Uterus (tissue), 3 donors: ENCODE measurements at regions not wholly inside any gene's neighbourhood (a gene's known extent, or its start where the extent isn't known, plus 50 kb on each side); places are given as distances from the start of the nearest gene placed in this dataset.

ENCODE experiments used
- DNase-seq, 2 donors: peaks; one replicate each; pipeline ENCODE4 v3.0.0-alpha.2; 2019 to 2020
- H3K27ac ChIP-seq, 2 donors: fragments of 200-600 bp; sonication (generic); 1 replicate in 1 of 2; 2 replicates in 1 of 2; pipeline ENCODE4 v1.5.1; 2016 to 2018
- H3K27me3 ChIP-seq, 2 donors: fragments of 200-600 bp; sonication (generic); one replicate each; pipeline ENCODE4 v1.5.1; 2018 to 2019; ENCODE audit warnings: control low read depth in 1 of 2
- H3K36me3 ChIP-seq, 2 donors: fragments of 200-600 bp; sonication (generic); one replicate each; pipeline ENCODE4 v1.5.1; 2019; ENCODE audit warnings: control low read depth in 1 of 2
- H3K4me1 ChIP-seq, 2 donors: fragments of 200-600 bp; sonication (generic); one replicate each; pipeline ENCODE4 v1.5.1; 2018 to 2019; ENCODE audit warnings: control low read depth in 1 of 2
- H3K4me3 ChIP-seq, 2 donors: fragments of 200-600 bp; sonication (generic); 1 replicate in 1 of 2; 2 replicates in 1 of 2; pipeline ENCODE4 v1.5.1; 2018 to 2019; ENCODE audit warnings: mild to moderate bottlenecking in 1 of 2
- H3K9me3 ChIP-seq, 2 donors: fragments of 200-600 bp; sonication (generic); one replicate each; pipeline ENCODE4 v1.5.1; 2019; ENCODE audit warnings: control low read depth in 1 of 2
- POLR2A ChIP-seq, 2 donors: fragments of 450-650 bp; IDR thresholded peaks; one replicate each; pipeline ENCODE4 v1.6.1; 2016; ENCODE audit warnings: antibody characterized with exemption in 2 of 2, mild to moderate bottlenecking in 1 of 2, moderate library complexity in 1 of 2
- intact Hi-C: fragments of 100-400 bp; cut with DNase I; formaldehyde crosslinking; loops from one replicate; pipeline ENCODE4 v1.15.1; 2023; ENCODE audit warnings: low total_unique reads
- TF ChIP-seq, protein P1 (sequence below), 4 experiments: fragments of 200-600 bp in 2 of 4; fragments of 450-650 bp in 2 of 4; sonication (generic) in 2 of 4; IDR thresholded peaks; one replicate each; pipeline ENCODE4 v1.5.1; 2016 to 2019; ENCODE audit warnings: antibody characterized with exemption in 4 of 4, mild to moderate bottlenecking in 2 of 4, moderate library complexity in 1 of 4
- donor health status: DM: yes; HTN: yes; CAD: no.

DNA sequence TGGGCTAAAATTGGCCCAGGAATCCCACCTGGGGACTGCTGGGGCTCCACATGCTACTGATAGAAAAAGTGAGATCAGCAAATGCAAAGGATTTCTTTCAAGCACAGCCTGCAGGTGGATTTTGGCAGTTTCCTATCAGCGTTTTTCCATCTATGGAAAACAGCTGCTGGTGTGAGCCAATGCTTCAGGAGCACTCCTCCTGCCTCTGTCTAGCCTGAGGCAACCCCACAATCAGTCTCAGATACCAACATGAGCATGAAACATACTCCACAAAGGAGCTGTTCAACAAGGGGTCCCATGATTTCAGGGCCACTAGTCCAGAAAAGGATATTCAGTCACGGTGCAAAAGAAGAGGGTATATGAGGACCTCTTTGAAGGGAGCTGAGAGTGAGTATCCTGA lies 311.5 kb upstream of the THBS1 start:
- Histone ChIP-seq H3K4me3 (no peak overlapping the region), H3K9me3 (no peaks in the 10 kb centered on the region), H3K27ac (no peak overlapping the region), H3K36me3 (no peaks in the 10 kb centered on the region), H3K4me1 (no peaks in the 10 kb centered on the region), H3K27me3 (no peaks in the 10 kb centered on the region)
- no peak for TF ChIP-seq POLR2A (IDR thresholded peaks at IDR 0.05)
- TF ChIP-seq, protein P1, sequence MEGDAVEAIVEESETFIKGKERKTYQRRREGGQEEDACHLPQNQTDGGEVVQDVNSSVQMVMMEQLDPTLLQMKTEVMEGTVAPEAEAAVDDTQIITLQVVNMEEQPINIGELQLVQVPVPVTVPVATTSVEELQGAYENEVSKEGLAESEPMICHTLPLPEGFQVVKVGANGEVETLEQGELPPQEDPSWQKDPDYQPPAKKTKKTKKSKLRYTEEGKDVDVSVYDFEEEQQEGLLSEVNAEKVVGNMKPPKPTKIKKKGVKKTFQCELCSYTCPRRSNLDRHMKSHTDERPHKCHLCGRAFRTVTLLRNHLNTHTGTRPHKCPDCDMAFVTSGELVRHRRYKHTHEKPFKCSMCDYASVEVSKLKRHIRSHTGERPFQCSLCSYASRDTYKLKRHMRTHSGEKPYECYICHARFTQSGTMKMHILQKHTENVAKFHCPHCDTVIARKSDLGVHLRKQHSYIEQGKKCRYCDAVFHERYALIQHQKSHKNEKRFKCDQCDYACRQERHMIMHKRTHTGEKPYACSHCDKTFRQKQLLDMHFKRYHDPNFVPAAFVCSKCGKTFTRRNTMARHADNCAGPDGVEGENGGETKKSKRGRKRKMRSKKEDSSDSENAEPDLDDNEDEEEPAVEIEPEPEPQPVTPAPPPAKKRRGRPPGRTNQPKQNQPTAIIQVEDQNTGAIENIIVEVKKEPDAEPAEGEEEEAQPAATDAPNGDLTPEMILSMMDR (IDR thresholded peaks at IDR 0.05) = no peak
- intact Hi-C loops = no loop called here
- DNase-seq = no peak

DNA sequence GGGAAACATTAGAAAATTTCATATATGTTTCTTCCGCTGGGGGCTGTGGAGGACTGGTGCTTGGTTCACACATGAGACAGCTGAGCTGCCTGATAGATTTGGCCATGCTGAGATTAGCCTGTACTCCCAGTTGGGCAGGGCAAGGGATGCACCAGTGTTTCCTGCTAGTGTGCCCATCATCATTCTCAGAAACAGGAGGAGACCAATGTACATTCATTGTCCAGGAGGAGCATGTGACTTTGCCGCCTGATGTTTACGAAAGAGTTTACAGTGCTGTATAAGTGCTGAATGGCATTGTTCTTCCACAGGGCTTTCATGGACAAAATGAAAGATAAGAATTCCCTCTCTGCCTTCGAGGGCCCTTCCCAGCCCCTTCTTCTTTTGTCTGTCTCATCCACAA lies 311.1 kb upstream of the THBS1 start:
- Histone ChIP-seq H3K4me1 (no peaks in the 10 kb centered on the region), H3K27ac (no peak overlapping the region), H3K9me3 (no peaks in the 10 kb centered on the region), H3K27me3 (no peaks in the 10 kb centered on the region), H3K36me3 (no peaks in the 10 kb centered on the region), H3K4me3 (no peak overlapping the region)
- intact Hi-C loops = no loop called here
- DNase-seq = no peak
- TF ChIP-seq POLR2A (IDR thresholded peaks at IDR 0.05) = no peak
- TF ChIP-seq, protein P1 (IDR thresholded peaks at IDR 0.05) = no peak

DNA sequence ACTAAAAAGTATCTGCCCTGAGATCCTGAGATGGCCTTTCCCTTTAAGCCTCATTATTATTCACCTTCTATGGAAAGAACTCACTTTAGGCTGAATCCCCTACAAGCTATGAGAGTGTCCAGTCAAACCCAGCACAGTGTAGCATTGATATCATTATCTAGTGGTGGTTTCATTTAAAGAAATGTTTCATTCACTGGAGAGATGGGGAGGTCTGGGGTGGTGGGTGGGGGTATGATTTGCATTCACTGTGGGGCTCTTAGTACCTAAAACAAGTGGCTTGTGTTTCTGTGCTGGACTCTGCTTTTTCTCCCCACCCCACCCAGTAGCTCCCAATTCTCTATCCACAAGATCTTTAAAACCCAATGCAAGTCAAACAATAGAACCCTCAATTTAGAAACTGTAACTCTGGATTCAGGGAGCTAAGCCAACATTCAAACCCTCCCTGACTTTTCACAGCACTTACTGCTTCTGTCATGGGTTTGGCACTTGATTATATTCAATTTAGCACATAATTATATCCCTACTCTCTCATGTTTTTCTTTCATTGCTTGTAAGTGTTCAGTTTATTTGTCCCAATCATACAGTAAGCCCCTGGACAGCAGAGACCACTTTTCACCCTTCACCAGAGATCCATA lies 310.5 kb upstream of the THBS1 start:
- H3K27ac ChIP-seq = no peak overlapping the region
- H3K4me3 ChIP-seq = no peak overlapping the region
- no peaks in the 10 kb centered on the region for H3K4me1 ChIP-seq
- intact Hi-C loops = no loop called here
- no peak for DNase-seq
- TF ChIP-seq POLR2A (IDR thresholded peaks at IDR 0.05) = no peak
- TF ChIP-seq, protein P1 (IDR thresholded peaks at IDR 0.05) = no peak
- H3K27me3 ChIP-seq = no peaks in the 10 kb centered on the region
- no peaks in the 10 kb centered on the region for H3K36me3 ChIP-seq
- no peaks in the 10 kb centered on the region for H3K9me3 ChIP-seq

DNA sequence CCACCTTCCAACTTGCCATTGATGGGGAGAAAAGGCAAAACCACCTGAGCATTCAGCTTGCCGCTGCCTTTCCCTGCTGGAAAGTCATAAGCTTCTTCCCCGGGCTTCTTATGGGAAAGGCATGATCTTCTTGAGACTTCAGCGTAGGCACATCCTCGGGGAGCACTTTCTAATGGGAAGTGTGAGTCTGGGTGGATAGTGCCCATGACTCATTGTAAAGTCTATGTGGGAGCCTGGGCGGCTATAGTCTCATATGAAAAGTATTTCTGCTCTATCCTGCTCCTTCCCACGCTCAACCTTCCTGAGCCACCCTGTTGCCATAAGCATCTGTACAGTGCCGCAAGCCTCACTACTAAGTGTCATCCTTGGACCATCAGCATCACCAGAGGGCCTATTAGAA lies 309.9 kb upstream of the THBS1 start:
- intact Hi-C loops = no loop called here
- DNase-seq = no peak
- no peaks in the 10 kb centered on the region for H3K9me3 ChIP-seq
- no peaks in the 10 kb centered on the region for H3K27me3 ChIP-seq
- H3K4me1 ChIP-seq = no peaks in the 10 kb centered on the region
- TF ChIP-seq, protein P1 (IDR thresholded peaks at IDR 0.05) = no peak
- TF ChIP-seq POLR2A (IDR thresholded peaks at IDR 0.05) = no peak
- no peak overlapping the region for H3K4me3 ChIP-seq
- no peak overlapping the region for H3K27ac ChIP-seq
- no peaks in the 10 kb centered on the region for H3K36me3 ChIP-seq

DNA sequence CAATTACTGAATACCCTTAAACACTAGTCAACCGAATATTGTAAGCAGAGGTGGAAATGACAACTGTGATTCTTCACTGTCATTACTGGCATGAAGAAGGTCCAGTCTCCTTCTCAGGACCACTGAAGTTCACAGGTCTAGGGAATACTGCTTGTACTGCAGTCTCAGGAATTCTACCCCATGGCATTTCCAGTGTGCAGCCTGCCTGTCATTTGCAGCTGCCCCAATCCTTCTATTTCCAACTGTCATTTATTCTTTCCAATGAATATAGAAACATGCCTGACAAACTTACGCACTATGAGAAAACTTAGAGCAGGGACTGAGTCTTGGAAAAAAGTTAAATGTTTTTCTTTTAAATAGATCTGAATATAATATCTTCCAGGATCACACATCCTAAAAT lies 308.0 kb upstream of the THBS1 start:
- DNase-seq = no peak
- Histone ChIP-seq H3K9me3 (no peaks in the 10 kb centered on the region), H3K27me3 (no peaks in the 10 kb centered on the region), H3K4me3 (no peak overlapping the region), H3K4me1 (no peaks in the 10 kb centered on the region), H3K27ac (no peak overlapping the region), H3K36me3 (no peaks in the 10 kb centered on the region)
- TF ChIP-seq, protein P1 (IDR thresholded peaks at IDR 0.05) = no peak
- TF ChIP-seq POLR2A (IDR thresholded peaks at IDR 0.05) = no peak
- intact Hi-C loops = no loop called here
